ENCODE measurements at regions not wholly inside any gene's neighbourhood (a gene's known extent, or its start where the extent isn't known, plus 50 kb on each side); places are given as distances from the start of the nearest gene placed in this dataset.

DNA sequence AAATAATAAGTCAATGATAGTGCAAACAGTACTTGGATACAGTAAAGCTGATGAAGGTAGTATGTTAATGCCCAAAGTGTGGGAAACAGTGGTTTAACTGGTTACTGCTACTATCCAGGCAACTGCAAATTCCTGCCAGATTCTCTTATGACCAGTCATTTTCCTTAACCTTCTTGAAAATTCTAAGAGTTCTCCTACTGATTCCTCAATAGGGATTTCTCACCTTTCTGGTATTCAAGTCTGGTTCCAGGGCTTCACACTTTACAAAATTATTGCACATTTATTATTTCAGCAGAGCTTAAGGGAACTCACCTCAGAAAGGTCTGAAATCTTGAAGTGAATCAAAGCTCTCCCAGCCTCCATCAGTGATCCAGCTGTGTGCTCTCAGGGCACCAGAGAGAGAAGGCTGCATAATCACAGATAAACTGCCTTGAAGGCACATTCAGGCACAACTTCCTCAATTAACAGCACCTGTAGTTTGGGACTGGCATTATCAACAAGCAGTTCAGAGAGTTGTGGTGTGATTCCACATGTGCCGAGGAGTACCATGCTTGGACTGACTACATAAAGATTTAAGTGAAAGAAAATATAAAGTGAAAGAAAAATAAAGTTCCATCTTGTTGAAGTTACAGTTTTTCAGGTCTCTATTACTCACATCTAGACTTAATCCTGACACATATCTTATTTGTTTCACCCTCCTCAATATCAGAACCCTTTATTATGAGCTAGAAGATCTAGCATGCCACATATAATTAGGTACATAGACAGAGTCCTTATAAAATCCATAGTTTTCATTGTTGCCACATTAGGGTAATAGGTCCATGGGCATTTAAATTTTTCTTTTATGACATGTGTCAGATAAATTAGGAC lies 59.5 kb upstream of the TIPARP start:
- no peak for TF ChIP-seq POLR2AphosphoS5 (IDR thresholded peaks at IDR 0.05; ENCODE audit: borderline replicate concordance, low read depth, low read length)
- TF ChIP-seq EZH2 (IDR thresholded peaks at IDR 0.05) = no peak
